Adrenal gland (tissue), 5 donors: ENCODE measurements at regions not wholly inside any gene's neighbourhood (a gene's known extent, or its start where the extent isn't known, plus 50 kb on each side); places are given as distances from the start of the nearest gene placed in this dataset.

Experiments used
- POLR2A ChIP-seq, 2 donors: fragments of 450-650 bp; IDR thresholded peaks; one replicate each; pipeline ENCODE4 v1.6.1; 2017; ENCODE audit warnings: antibody characterized with exemption in 2 of 2, mild to moderate bottlenecking in 2 of 2, moderate library complexity in 1 of 2
- TF ChIP-seq, protein P1 (sequence below), 6 experiments: fragments of 450-650 bp in 4 of 6; fragments of 200-600 bp in 2 of 6; sonication (generic) in 1 of 6; IDR thresholded peaks; 1 replicate in 5 of 6; 2 replicates in 1 of 6; pipeline versions ENCODE4 v1.5.1 to v1.8.0; 2016 to 2021; ENCODE audit warnings: antibody characterized with exemption in 6 of 6, mild to moderate bottlenecking in 2 of 6, moderate library complexity in 1 of 6
- donor health status: DM: no; HTN: no; CAD: no.

DNA sequence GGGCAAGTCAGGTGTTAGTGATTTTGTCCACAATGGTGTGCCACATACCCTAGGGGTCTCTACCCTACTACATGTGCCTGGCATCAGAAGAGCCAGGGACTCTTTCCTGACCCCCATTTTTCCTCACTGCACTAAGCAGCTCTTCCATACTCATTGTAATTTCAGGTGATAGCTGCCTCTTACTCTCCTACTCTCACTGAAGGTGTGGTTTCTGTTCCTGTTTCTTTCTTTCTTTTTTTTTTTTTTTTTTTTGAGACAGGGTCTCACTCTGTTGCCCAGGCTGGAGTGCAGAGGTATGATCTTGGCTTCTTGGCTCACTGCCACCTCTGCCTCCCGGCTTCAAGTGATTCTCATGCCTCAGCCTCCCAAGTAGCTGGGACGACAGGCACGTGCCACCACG, 164.9 kb upstream of the USP9X start:
- TF ChIP-seq, protein P1, sequence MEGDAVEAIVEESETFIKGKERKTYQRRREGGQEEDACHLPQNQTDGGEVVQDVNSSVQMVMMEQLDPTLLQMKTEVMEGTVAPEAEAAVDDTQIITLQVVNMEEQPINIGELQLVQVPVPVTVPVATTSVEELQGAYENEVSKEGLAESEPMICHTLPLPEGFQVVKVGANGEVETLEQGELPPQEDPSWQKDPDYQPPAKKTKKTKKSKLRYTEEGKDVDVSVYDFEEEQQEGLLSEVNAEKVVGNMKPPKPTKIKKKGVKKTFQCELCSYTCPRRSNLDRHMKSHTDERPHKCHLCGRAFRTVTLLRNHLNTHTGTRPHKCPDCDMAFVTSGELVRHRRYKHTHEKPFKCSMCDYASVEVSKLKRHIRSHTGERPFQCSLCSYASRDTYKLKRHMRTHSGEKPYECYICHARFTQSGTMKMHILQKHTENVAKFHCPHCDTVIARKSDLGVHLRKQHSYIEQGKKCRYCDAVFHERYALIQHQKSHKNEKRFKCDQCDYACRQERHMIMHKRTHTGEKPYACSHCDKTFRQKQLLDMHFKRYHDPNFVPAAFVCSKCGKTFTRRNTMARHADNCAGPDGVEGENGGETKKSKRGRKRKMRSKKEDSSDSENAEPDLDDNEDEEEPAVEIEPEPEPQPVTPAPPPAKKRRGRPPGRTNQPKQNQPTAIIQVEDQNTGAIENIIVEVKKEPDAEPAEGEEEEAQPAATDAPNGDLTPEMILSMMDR (IDR thresholded peaks at IDR 0.05), result no peak
- TF ChIP-seq POLR2A (IDR thresholded peaks at IDR 0.05), result no peak
